ENCODE measurements at regions not wholly inside any gene's neighbourhood (a gene's known extent, or its start where the extent isn't known, plus 50 kb on each side); places are given as distances from the start of the nearest gene placed in this dataset.

DNA sequence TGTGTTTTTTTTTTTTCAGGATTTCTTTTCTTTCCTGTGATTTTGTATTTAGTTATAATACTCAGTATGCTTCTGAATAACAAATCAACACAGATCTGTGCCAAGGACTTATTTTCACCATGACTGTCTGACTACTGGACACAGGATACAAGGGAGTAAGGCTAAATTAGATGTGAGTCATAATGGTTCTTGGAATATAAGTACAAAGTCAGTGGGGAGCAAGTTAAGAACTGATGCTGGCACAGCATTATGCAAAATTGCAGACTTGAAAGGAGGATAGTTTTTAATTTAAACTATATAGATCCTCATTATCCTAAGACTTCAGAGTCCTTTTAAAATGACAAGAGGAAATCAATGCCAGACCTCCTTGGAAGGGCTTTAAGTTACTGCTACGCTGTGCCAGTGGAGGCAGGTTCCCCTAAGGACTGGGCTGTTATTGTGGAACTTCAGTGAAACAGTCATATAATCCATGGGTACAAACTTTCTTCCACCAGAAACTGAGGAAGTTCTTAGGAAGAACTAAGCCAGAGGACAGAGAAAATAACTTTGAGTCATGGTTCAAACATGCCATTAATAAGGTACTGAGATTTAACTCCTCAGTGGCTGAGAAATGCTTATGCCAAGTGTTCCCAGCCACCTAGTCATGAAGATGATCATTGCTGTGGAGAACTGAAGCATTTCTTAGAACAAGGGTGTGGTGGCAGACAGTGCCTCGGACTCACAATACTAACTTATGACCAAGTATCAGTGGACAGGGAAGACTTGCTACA is 531.2 kb downstream of the HTR7 start (continued):
- TF ChIP-seq, protein P1, sequence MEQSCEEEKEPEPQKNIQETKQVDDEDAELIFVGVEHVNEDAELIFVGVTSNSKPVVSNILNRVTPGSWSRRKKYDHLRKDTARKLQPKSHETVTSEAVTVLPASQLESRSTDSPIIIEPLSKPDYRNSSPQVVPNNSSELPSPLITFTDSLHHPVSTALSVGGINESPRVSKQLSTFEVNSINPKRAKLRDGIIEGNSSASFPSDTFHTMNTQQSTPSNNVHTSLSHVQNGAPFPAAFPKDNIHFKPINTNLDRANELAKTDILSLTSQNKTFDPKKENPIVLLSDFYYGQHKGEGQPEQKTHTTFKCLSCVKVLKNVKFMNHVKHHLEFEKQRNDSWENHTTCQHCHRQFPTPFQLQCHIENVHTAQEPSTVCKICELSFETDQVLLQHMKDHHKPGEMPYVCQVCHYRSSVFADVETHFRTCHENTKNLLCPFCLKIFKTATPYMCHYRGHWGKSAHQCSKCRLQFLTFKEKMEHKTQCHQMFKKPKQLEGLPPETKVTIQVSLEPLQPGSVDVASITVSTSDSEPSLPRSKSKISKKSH (CRISPR knock-in tag; IDR thresholded peaks at IDR 0.05; ENCODE audit: borderline replicate concordance) = no peak
- TF ChIP-seq HOXA7 (CRISPR knock-in tag; IDR thresholded peaks at IDR 0.05) = no peak

DNA sequence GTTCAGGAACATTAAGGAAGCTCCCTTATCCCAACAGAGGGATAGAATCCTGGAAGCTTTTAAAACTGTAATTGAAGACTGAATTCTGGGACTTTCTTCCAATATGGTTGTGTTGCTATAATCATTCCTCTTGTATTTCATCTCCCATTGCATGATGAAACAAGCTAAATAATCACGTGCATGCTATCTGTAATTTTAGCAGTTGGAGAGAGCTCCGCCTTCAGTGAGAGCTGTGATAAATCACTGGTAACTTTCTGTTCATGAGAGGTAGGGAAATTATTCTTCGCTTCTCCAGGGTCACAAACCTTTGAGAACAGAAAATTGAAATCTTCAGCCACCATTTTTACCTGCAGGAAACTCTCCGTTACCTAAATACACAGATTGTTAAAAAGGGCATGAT is 530.2 kb downstream of the HTR7 start:
- 3% methylated on average over 4 of the region's 4 CpGs for WGBS (ENCODE audit: low lambda C conversion rate)
- TF ChIP-seq FIP1L1 (IDR thresholded peaks at IDR 0.05; ENCODE audit: borderline replicate concordance, insufficient read depth, low read depth, low read length) = no peak
- no peak for TF ChIP-seq PCBP2 (optimal IDR thresholded peaks at IDR 0.05; ENCODE audit: low read depth, low read length, poor library complexity, severe bottlenecking)
- Histone ChIP-seq H3K4me2 (ENCODE audit: low read depth, low read length) (no peak overlapping the region), H3K79me2 (ENCODE audit: insufficient read depth, low read length) (no peaks in the 10 kb centered on the region), H3K9me3 (ENCODE audit: low read length) (no peaks in the 10 kb centered on the region), H3K4me3 (replicated peaks in 1 of 3; ENCODE audit: insufficient read depth in 1 of 3, low read depth in 2 of 3, low read length in 3 of 3) (no peak overlapping the region), H3K9ac (ENCODE audit: insufficient read depth, low read depth, low read length) (no peak overlapping the region), H4K20me1 (ENCODE audit: insufficient read depth, low read length) (no peaks in the 10 kb centered on the region), H3K4me1 (ENCODE audit: insufficient read depth, low read length) (no peaks in the 10 kb centered on the region), H2AFZ (ENCODE audit: low read length) (no peak overlapping the region), H3K27me3 (ENCODE audit: control insufficient read depth in 1 of 2, insufficient read depth in 2 of 2, low read length in 2 of 2) (no peaks in the 10 kb centered on the region), H3K36me3 (replicated peaks in 1 of 2; ENCODE audit: control insufficient read depth in 1 of 2, insufficient read depth in 2 of 2, low read length in 2 of 2) (no peaks in the 10 kb centered on the region), H3K27ac (ENCODE audit: extremely low read length, insufficient read depth, low read length) (no peak overlapping the region)
- CTCF ChIA-PET (ENCODE audit: low intra/inter-chr PET ratio, low total read pairs) = no interaction called here
- intact Hi-C loops (cut with micrococcal nuclease; ENCODE audit: unreplicated experiment) (no loop called here), in situ Hi-C loops (cut with HindIII; ENCODE audit: extremely low pct_ligation_motif_present, low pct_unique_long_range_greater_than_20kb) (no loop called here)
- ATAC-seq (no peak), DNase-seq (ENCODE audit: low spot score) (no peak), FAIRE-seq (no peak)
- POLR2A ChIA-PET = no interaction called here
- no TSS peak for BruUV-seq (replicated peaks)

GRCh38 chr10:90328459-90328858 is 529.4 kb downstream of the HTR7 start:
- FAIRE-seq (no peak), DNase-seq (ENCODE audit: low spot score) (no peak), ATAC-seq (no peak)
- in situ Hi-C loops (cut with HindIII; ENCODE audit: extremely low pct_ligation_motif_present, low pct_unique_long_range_greater_than_20kb) (no loop called here), intact Hi-C loops (cut with micrococcal nuclease; ENCODE audit: unreplicated experiment) (no loop called here)
- 0% methylated on average over 1 of the region's 1 CpG for WGBS (ENCODE audit: low lambda C conversion rate)
- Histone ChIP-seq H4K20me1 (ENCODE audit: insufficient read depth, low read length) (no peaks in the 10 kb centered on the region), H3K9me3 (ENCODE audit: low read length) (no peaks in the 10 kb centered on the region), H3K36me3 (replicated peaks in 1 of 2; ENCODE audit: control insufficient read depth in 1 of 2, insufficient read depth in 2 of 2, low read length in 2 of 2) (no peaks in the 10 kb centered on the region), H3K27me3 (ENCODE audit: control insufficient read depth in 1 of 2, insufficient read depth in 2 of 2, low read length in 2 of 2) (no peaks in the 10 kb centered on the region), H3K79me2 (ENCODE audit: insufficient read depth, low read length) (no peaks in the 10 kb centered on the region), H3K4me2 (ENCODE audit: low read depth, low read length) (no peak overlapping the region), H3K9ac (ENCODE audit: insufficient read depth, low read depth, low read length) (no peak overlapping the region), H3K4me1 (ENCODE audit: insufficient read depth, low read length) (no peaks in the 10 kb centered on the region), H3K27ac (ENCODE audit: extremely low read length, insufficient read depth, low read length) (no peak overlapping the region), H3K4me3 (replicated peaks in 1 of 3; ENCODE audit: insufficient read depth in 1 of 3, low read depth in 2 of 3, low read length in 3 of 3) (no peak overlapping the region), H2AFZ (ENCODE audit: low read length) (no peak overlapping the region)
- BruUV-seq (replicated peaks) = no TSS peak
- ChIA-PET POLR2A (no interaction called here), CTCF (ENCODE audit: low intra/inter-chr PET ratio, low total read pairs) (no interaction called here)
- TF ChIP-seq NFE2L1 (CRISPR knock-in tag; IDR thresholded peaks at IDR 0.05; ENCODE audit: borderline replicate concordance) (no peak), SOX5 (CRISPR knock-in tag; IDR thresholded peaks at IDR 0.05; ENCODE audit: borderline replicate concordance) (no peak), ZNF552 (CRISPR knock-in tag; IDR thresholded peaks at IDR 0.05; ENCODE audit: borderline replicate concordance) (no peak), ARNT (IDR thresholded peaks at IDR 0.05) (no peak), TFDP1 (CRISPR knock-in tag; IDR thresholded peaks at IDR 0.05; ENCODE audit: borderline replicate concordance) (no peak)
- TF ChIP-seq, protein P2, sequence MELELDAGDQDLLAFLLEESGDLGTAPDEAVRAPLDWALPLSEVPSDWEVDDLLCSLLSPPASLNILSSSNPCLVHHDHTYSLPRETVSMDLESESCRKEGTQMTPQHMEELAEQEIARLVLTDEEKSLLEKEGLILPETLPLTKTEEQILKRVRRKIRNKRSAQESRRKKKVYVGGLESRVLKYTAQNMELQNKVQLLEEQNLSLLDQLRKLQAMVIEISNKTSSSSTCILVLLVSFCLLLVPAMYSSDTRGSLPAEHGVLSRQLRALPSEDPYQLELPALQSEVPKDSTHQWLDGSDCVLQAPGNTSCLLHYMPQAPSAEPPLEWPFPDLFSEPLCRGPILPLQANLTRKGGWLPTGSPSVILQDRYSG (CRISPR knock-in tag; IDR thresholded peaks at IDR 0.05) = no peak
- TF ChIP-seq, protein P3, sequence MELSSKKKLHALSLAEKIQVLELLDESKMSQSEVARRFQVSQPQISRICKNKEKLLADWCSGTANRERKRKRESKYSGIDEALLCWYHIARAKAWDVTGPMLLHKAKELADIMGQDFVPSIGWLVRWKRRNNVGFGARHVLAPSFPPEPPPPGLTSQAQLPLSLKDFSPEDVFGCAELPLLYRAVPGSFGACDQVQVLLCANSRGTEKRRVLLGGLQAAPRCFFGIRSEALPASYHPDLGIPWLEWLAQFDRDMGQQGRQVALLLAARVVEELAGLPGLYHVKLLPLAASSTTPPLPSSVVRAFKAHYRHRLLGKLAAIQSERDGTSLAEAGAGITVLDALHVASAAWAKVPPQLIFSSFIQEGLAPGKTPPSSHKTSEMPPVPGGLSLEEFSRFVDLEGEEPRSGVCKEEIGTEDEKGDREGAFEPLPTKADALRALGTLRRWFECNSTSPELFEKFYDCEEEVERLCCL (CRISPR knock-in tag; IDR thresholded peaks at IDR 0.05; ENCODE audit: borderline replicate concordance) = no peak

Data from HepG2 (cell line).